ENCODE measurements at regions not wholly inside any gene's neighbourhood (a gene's known extent, or its start where the extent isn't known, plus 50 kb on each side); places are given as distances from the start of the nearest gene placed in this dataset.

- no peak for TF ChIP-seq POLR2A (IDR thresholded peaks at IDR 0.05; ENCODE audit: low read depth, low read length)
- TF ChIP-seq TAF1 (IDR thresholded peaks at IDR 0.05; ENCODE audit: low read depth, low read length), result no peak
- TF ChIP-seq POLR2AphosphoS5 (IDR thresholded peaks at IDR 0.05; ENCODE audit: low read depth, low read length), result no peak
- no peak for TF ChIP-seq PAX5 (IDR thresholded peaks at IDR 0.05; ENCODE audit: insufficient read depth, low read length, severe bottlenecking)
- TF ChIP-seq SPI1 (IDR thresholded peaks at IDR 0.05; ENCODE audit: low read depth, low read length), result no peak
Observed at GRCh38 chr12:60693019-60693626, 1097.3 kb downstream of the SLC16A7 start.
